Fibroblast of upper back skin (primary cell): ENCODE measurements at regions not wholly inside any gene's neighbourhood (a gene's known extent, or its start where the extent isn't known, plus 50 kb on each side); places are given as distances from the start of the nearest gene placed in this dataset.

Source experiments
- DNase-seq: peaks from one replicate; pipeline ENCODE4 v3.0.0-alpha.2; 2013

DNA sequence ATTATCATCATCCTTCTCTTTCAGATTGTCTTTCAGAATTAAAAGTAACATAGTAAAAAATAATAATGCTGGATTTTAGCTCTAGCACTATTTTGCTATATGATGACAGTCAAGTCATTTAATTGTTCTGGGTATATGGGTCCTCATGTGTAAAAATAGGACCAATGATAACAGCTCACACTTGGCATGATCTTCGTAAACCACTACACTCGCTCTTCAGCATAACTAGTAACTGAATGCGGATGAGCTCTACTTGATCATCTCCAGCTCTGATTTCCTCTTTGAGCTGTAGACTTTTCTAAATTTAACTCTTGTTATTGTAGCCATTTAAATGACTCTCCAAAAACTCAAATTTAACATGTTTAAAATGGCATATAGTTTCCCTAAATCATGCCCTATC is 831.8 kb upstream of the HS3ST1 start:
- no peak for DNase-seq

DNA sequence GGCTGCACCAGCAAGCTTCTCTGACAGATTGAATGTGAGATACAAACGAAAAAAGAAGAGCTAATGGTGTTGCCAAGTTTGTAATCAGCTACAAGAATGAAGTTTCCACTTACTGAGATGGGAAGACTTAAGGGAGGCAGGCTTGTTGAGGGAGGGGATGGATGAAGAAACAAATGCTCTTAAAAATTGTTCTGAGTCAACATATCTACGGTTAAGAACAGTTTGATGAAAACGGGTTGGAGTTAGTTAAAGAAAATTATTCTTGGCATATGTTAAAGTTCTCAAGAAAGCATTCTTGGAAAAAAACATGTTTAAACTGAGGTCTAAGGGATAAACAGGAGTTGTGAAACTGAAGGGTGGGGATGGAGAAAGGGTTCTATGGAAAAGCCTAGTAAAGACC is 816.3 kb upstream of the HS3ST1 start:
- DNase-seq, result no peak

DNA sequence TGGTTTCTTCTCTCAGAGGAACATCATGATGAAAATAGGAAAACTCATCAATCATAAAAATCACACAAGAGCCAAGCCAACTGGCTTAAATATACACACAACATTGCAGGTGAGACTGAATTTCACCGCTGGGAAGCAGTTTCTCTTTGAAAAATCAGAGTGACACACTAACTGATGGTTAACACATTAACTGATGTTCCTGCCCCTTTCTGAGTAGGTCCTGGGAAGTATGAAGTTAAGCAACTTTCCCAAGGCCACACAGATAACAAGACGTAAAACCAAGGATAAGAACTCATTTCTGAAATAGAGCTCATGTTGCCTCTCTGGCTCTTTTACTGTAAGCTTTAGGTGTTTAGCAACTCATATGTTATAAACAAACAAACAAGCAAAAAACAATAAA is 813.7 kb upstream of the HS3ST1 start:
- no peak for DNase-seq

DNA sequence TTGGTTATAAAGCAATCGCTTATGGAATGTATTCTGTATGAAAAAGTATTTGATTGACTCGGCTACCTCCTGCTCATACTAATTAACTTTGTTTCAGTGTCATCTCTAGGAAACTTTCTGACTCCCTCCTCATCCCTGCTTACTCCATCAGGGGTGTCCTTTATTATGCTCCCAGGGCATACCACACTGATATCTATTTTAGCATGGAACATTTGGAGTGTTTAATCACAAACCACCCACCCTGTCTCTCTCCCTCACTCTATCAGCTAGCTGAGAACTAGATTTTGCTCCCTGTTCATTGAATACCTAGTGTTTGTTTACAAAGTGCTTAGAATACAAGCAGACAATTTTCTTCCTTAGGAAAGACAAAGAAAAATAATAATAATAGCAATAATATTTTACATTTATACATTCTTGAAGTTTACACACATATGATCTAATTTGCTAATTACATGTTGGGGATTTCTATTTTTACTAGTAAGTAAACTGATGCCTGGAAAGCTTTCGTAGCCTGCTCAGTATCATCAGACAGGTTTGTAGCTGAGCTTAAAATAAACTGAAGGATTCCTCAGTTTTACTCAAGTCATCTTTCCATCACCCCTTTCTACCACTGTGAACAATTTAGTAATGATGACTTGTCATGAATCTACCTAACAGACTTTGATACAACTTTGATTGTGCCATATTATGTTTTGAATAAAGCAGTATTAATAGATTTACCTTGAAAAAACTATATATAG is 811.4 kb upstream of the HS3ST1 start:
- DNase-seq, result no peak

DNA sequence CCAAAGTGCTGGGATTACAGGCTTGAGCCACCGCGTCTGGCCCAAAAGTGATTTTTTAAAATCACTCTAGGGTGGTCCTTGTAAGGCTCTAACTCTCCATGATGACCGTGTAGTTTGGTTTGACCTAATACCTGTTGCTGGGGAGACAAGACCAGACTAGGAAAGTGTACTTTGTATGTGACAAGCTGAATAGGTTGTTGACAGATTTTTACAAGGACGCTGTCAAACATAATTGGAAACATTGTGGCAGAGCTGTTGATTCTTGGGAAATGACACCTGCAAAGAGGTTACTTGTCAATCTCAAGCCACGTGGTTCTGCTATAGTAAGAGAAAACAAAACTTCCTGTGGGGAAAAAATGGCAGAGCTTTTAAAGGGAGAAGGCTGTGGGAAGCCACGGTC is 802.4 kb upstream of the HS3ST1 start:
- no peak for DNase-seq

DNA sequence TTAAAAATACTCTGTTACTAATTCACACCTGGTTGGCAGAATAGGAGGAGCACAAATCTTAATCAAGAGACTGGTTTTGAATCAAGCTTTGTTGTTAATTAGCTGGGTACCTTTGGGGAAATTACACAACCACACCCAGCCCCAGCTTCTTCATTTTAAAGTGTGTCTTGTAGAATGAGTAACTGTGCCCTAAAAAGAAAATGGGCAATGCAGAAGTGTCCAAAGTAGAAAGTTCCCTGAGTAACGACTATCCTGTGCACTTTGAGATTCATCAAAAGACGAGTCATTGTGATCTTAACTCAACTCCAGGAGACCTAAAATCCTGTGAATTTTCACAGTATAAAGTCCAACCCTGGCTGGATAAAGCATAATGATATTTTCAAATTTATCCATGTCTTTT is 792.3 kb upstream of the HS3ST1 start:
- no peak for DNase-seq

DNA sequence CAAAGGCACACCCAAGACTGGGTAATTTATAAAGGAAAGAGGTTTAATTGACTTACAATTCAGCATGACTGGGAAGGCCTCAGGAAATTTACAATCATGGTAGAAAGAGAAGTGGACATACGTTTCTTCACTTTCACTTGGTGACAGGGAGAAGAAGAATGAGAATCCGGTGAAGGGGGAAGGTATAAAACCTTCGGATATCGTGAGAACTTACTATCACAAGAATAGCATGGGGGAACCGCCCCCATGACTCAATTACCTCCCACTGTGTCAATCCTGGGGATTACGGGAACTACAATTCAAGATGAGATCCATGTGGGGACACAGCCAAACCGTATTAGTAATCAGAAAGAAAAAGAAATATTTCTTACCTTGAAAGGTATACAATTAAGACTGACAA is 782.9 kb upstream of the HS3ST1 start:
- DNase-seq, result no peak

DNA sequence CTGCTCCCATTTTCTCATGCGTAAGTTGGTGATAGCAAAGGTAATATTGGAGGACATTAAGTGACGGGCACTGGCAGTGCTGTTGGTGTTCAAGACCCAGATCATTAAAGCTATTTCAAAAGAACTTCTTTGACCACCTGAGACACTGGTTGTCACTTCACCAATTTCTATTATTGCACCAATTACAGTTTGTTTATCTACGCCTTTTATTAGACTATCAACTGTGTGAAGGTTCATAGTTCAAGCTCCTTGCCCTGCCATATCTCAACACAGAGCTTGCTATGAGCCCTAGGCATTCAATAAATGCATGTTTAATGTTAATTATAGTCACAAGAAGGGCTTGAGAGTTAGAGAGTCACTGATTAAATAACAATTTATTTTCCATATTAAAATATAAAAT is 778.7 kb upstream of the HS3ST1 start:
- DNase-seq, result no peak

DNA sequence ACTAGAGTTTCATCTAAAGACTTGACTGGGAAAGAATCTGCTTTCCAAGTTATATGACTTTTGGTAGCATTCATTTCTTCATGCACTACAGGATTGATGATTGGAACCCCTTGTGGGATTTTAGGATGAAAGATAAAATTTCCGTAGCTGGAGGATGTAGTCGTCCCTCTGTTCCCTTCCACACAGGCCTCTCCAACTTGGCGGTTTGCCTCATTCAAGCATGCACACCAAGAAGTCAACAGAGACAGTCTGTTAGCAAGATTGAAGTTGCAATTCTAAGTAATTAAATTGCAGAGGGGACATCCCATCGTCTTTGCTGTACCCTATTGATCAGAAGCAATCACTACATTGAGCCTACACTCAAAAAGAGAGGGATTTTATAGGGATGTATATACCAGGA is 777.4 kb upstream of the HS3ST1 start:
- no peak for DNase-seq

DNA sequence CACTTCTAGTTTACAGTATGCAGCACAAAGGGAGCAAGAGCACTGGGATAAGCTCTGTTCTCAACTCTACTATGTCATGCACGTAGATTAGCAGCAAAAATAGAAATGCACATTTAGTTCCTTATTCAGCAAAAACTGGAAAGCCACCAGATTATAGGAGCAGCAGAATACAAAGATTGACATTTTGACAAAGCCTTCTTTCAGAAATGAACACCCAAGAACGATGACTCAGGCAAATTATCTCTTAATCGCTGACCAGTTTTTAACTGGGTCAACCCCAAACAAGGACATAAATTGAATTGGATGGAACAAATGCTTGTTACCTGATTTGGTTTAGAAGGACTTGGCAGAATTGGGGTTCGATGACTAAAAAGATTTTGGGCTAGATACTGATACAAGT is 775.3 kb upstream of the HS3ST1 start:
- DNase-seq, result no peak

DNA sequence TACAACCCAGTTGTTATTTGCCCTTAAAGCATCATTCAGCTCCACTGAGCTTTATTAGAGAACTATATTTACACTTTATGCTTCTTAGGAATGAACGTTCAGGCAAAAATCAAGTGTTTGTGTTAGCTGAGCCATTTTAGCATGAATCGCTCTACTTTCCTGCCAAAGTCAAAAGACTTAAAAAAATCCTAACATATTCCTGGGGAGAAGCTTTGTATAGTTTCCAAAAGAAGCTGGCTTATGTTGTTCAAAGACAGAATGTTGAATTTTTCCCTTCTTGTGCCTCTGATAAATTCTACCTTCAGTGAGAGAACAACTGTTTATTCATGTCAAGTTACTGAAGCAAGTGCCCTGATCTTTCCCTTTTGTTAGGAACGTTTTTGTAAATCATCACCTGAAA is 771.5 kb upstream of the HS3ST1 start:
- DNase-seq, result no peak

DNA sequence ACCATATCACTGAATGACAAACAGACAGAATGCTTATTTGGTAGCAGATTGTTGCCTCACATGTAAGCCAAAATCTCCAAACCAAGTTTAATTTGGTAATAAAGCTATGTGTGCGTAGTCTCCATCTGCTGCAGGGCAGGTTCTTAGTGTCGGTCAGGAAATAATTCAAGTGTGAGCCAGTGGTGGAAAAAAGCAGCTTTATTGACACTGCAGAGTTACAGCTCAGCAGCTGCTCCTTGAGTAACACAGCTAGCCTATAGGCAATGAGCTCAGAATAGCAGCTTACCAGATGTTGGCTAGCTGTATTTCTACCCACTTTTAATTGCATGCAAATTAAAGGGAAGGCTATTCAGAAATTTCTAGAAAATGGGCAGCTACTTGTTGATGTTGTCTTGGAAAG is 757.8 kb upstream of the HS3ST1 start:
- DNase-seq, result no peak

DNA sequence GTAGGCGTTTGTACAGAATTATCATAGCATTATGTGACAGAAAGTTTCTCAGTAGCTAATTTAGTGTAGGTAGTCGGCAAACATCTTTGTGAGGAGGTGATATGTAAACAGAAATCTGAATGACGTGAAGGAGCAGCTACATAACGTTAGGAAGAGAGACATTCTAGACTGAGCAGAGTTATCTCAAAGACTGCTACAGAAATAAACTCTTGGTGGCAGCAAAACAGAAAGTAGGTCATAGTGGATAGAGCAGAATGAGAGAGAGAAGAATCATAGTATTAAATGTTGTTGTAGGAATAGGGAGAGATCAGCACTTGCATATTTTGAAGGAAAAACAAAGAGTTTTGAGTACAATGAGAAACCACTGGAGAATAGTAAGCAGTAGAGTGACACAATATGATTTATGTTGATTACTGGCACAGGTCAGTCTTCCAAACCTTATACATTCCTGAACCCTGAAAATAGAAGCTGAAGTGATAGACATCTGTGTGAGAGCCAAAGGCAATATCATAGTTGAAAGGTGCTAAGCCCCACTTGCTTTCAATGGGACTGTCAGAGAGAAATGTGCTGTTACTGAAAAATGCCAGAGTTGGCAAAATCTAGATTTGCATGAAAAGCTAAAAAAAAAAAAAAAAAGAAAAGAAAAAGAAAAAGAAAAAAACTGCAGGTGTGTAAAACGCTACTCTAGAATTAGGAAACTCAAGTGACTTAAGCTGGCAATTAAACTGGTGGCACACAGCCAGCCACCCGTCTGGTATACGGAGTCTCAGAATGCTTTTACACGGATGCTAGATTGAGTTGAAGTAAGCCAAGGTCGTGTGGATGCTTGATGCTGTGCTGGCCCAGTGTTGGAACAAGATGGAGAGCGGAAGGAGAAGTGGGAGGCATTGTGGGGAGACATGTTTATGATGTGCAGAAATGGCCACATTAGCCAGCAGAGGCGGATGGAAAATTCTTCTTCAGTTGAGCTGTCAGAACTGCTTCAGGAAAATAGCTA is 750.2 kb upstream of the HS3ST1 start:
- no peak for DNase-seq

DNA sequence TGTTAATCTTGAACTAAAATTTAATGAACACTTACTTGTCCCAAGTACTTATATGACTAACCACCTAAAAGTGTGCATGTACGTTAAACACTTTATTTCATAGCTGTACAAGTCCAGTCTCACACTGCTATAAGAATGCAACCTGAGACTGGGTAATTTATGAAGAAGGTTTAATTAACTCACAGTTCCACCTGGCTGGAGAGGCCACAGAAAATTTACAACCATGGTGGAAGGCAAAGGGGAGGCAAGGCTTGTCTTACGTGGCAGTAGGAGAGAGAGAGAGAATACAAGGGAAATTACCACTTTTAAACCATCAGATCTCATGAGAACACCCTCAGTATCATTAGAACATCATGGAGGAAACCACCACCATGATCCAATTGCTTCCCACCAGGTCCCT is 748.7 kb upstream of the HS3ST1 start:
- DNase-seq, result no peak

DNA sequence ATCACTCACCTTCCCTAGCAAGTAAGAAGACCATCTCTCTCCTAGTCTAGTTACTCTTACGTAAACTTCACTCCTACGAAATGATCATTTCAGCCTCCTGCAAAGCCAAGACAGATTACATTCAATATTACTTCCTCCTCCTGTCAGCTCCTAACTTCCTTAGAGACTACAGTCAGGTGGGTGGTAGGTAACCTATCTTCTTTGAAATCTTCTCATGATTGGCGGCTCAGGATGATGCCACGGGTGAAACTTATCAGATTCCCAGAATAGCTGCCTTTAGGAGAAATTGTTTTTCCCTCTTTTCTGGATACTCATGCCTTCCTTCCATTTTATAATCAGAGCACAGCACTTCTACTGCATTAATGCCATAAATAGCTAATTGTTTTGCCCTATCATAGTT is 744.8 kb upstream of the HS3ST1 start:
- no peak for DNase-seq

DNA sequence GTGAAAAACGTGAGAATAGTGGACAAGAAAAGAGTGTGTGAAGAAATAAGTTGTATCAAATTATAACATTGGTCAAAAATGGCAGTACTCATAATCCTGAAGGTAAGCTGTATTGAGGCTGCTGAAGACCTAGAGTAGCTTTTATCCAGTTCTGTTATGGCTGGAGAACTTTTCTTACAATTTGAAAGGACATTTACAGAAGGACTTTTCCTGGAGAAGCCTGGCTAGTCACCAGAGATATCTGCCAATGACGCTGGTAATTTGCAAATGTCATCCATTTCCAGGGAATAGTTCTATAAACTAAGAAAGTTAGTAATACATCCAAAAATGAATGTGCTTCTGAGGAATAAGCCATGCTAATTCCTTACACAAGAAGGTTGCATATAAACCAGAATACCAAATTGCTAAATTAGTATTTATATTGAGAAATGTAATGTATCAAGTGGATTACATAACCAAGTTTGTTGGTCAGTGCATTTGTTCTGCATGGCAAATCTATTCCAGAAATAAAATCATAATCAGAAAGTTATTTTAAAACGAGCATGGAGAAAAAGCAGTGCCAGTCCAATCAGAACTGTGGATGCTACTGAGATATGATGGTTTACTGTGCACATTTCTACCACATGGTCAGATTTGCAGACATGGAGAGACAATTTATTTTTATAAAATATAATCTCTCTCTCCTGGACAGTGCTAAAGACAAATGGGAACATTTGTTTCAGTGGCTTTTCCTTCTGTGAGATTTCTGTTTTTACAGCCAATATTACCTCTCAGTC is 743.7 kb upstream of the HS3ST1 start:
- no peak for DNase-seq

DNA sequence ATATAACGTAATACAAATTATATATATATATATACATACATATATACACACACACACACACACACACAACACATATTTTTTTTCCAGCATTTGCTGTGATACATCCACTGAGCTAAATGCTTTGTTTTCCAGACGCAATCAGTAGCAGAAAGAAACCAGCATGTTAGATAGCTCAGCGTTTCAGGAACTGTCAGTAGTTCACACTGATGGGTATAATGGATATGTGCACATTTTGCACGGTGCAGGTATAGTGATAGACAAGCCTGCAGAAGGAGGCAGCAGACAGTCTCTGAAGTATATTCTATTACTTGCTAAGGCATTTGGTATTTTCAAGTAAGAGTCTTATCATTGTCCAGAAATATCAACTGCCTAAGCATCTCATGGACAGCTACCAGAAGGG is 741.6 kb upstream of the HS3ST1 start:
- no peak for DNase-seq

DNA sequence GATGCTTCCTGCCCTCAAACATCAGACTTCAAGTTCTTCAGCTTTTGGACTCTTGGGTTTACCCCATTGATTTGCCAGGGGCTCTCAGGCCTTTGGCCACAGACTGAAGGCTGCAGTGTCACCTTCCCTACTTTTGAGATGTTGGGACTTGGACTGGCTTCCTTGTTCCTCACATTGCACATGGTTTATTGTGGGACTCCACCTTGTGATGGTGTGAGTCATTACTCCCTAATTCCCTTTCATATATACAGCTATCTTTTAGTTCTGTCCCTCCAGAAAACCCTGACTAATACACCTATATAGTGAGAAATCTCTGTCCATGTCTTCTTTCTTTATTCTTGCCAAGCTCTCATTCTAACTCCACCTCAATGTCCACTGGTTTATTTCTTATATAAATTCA is 736.9 kb upstream of the HS3ST1 start:
- DNase-seq, result no peak

DNA sequence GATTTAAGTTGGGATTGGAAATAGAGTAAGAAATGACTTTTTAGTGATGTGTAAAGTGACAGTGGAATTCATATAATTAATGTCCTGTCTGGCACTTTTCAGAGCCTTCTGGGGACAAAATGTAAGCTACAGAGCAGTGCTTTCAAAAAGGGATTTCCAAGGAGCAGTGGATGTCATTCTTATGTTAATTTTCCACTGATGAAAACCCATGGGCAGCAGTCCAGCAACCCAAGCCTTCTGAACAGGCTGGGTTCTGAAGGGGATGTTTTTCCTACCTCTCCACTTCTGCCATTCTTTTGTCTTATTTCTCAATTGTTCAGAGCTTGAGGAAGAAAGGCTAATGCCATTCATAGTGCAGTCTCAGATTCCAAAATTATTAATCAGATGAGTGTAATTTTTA is 717.6 kb upstream of the HS3ST1 start:
- no peak for DNase-seq

DNA sequence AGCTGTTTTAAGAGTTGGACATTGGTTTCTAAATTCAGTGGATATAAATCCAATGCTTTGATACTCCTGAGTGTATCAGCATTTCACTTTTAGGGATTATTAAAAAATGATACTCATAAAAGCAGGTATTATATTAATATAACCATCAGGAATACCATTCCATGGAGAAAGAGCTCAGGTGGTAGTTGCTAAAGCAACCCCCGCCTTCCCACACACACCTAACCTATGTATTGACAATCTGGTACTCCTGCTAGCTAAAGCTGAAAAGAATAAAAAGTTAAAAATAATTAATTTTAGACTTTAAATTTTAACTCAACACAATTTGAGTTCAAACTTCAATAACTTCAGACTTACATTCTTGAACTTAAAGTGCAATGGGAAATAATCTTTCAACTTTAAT is 717.1 kb upstream of the HS3ST1 start:
- DNase-seq, result no peak

DNA sequence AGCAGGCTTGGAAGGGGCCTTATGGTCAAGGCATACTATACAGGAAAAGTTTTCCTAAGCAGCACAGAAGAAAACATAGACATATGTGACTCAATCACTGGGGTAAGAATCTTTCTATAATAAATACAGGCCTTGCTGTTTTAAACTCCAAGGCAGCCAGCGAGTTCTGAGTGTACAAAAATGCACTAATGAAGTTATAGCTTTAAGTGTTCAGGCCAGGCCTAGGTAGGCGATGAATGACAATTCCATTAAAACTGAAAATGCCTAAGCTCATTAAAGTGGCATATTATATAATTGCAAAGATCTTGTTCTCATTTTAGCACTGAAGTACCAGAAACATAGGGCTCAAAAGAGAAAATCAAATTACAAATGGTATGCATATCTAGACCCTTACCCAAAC is 716.4 kb upstream of the HS3ST1 start:
- no peak for DNase-seq

DNA sequence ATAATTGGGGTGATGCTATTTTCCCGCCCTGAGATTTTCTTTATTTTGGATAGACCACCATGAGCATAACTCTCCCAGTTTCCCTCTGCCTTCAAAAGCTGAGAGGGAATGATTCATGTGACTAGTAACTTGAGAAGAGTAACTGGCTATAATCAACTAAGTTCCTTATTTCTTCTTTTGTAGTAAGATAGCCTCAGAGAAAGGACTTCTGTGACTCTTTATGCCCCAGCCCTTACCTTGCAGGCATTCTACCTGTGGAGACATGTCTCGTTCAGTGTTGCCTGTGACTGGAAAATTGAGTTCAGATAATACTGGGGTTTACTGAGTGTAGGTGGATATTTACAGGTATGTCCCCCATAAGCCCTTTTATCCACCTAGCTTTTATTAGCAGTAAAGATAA is 715.4 kb upstream of the HS3ST1 start:
- DNase-seq, result no peak

DNA sequence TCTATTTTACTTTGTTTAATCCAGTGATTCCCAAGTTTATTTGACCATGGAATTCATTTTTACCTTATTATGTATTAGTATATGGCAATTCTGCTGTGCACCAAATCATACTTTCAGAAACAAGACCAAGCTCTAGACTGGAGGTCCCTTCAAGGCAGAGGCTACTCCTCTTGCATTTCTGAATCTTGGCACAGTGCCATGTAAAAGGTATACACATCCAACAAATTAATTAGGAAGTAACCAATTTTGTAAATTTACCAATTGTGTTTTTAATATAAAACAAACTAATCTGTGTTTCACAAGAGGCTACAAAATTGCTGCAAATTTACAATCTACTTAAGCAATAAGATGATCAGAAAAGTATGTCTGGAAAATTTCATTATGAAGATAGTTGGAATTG is 712.2 kb upstream of the HS3ST1 start:
- no peak for DNase-seq

DNA sequence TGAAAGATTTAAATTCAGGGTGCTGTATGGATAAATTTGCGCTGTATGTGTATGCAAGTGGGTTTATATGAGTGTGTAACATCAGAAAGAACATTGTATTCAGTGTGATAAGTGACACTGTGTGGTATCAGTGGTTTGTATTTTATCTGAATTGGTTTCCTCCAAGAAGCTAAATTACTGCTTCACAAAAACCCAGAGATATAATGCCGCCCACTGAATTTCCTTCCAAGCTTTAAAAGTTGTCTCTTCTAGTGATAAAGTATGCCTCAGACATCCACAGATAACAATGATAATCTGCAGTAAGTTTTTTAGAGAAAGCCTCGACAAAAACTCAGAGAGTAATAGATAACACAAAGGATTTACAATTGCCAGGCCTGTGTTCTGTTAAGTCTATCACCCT is 710.6 kb upstream of the HS3ST1 start:
- DNase-seq, result no peak
